ENCODE measurements at regions not wholly inside any gene's neighbourhood (a gene's known extent, or its start where the extent isn't known, plus 50 kb on each side); places are given as distances from the start of the nearest gene placed in this dataset.

GRCh38 chr6:119526561-119527230, 177.1 kb upstream of the MAN1A1 start:
- intact Hi-C loops (cut with DNase I, micrococcal nuclease) = no loop called here
- Histone ChIP-seq H3K9me3 (no peaks in the 10 kb centered on the region), H3K4me1 (ENCODE audit: low read depth) (no peaks in the 10 kb centered on the region), H3K4me3 (no peak overlapping the region), H3K36me3 (ENCODE audit: low read depth) (no peaks in the 10 kb centered on the region)
- ATAC-seq (no peak), DNase-seq (no peak)
- no peak for TF ChIP-seq CTCF (IDR thresholded peaks at IDR 0.05)

DNA sequence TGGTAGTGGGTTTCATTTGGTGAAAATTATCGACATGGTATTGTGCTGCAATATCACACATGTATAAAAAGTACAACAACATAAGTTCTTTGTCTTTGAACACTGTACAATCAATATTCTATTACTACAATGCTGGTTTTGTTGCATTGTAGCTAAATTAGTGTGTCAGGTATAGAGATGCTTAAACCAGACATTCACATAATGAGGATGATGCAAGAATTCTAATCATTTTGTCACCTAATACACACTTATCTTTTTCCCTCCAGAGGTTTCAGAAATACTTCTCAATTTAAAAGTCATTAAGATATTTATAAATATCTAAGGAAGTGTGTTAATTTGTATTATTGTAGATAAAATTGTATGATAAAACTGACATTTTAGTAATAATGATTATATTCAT, 174.8 kb upstream of the MAN1A1 start:
- DNase-seq = no peak
- Histone ChIP-seq H3K36me3 (ENCODE audit: low read depth) (no peaks in the 10 kb centered on the region), H3K4me3 (no peak overlapping the region), H3K4me1 (ENCODE audit: low read depth) (no peaks in the 10 kb centered on the region), H3K9me3 (no peaks in the 10 kb centered on the region)
- intact Hi-C loops (cut with DNase I, micrococcal nuclease) = no loop called here
- TF ChIP-seq CTCF (IDR thresholded peaks at IDR 0.05) = no peak
- no peak for ATAC-seq

DNA sequence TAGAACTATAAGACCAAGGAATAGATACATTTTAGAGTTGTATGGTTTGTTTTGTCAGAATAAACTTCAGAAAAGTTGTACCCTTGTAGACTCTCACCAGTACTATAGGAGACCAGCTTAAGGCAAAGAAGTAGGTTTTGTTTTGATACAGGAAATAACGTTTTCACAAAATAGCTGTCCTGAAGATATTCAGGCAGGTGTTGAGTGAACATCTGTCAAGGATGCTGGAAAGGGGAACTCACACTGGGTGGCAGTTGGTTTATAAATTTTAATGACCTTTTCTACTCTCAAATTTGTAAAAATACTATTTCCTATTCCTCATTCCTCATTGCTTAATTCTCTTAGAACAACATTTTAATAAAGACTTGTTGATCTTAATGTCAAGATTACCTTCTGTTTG, 174.0 kb upstream of the MAN1A1 start:
- ATAC-seq (no peak), DNase-seq (no peak)
- no peaks in the 10 kb centered on the region for H3K9me3 ChIP-seq
- TF ChIP-seq CTCF (IDR thresholded peaks at IDR 0.05) = no peak
- H3K4me3 ChIP-seq = no peak overlapping the region
- no peaks in the 10 kb centered on the region for H3K36me3 ChIP-seq (ENCODE audit: low read depth)
- H3K4me1 ChIP-seq (ENCODE audit: low read depth) = no peaks in the 10 kb centered on the region
- intact Hi-C loops (cut with DNase I, micrococcal nuclease) = no loop called here

- TF ChIP-seq CTCF (IDR thresholded peaks at IDR 0.05) = no peak
- Histone ChIP-seq H3K4me1 (ENCODE audit: low read depth) (no peaks in the 10 kb centered on the region), H3K9me3 (no peaks in the 10 kb centered on the region), H3K4me3 (no peak overlapping the region), H3K36me3 (ENCODE audit: low read depth) (no peaks in the 10 kb centered on the region)
- intact Hi-C loops (cut with DNase I, micrococcal nuclease) = no loop called here
- DNase-seq = no peak
- peak; percentile 93 for ATAC-seq
These were observed 171.7 kb upstream of the MAN1A1 start for GRCh38 chr6:119521251-119521650.

DNA sequence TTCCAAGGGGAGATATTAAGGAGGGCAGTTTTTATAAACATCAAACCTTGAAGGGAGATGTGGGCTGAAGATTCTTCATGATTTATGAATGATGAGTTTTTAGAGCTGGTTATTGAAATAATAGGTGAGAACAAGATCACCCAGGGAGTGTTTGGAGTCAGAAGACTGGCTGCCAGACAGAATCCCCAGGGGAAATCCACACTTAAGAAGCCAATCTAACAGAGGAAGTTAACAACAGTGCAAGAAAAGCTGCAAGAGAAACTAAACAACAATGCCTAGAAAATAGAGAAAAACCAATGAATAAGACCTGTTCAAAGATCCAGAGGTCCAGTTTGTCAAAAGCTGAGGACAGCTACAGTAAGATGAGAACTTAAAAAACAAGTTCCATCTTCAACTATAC, 167.9 kb upstream of the MAN1A1 start:
- Histone ChIP-seq H3K4me3 (no peak overlapping the region), H3K4me1 (ENCODE audit: low read depth) (no peaks in the 10 kb centered on the region), H3K36me3 (ENCODE audit: low read depth) (no peaks in the 10 kb centered on the region), H3K9me3 (no peaks in the 10 kb centered on the region)
- DNase-seq (no peak), ATAC-seq (no peak)
- intact Hi-C loops (cut with DNase I, micrococcal nuclease) = no loop called here
- no peak for TF ChIP-seq CTCF (IDR thresholded peaks at IDR 0.05)

DNA sequence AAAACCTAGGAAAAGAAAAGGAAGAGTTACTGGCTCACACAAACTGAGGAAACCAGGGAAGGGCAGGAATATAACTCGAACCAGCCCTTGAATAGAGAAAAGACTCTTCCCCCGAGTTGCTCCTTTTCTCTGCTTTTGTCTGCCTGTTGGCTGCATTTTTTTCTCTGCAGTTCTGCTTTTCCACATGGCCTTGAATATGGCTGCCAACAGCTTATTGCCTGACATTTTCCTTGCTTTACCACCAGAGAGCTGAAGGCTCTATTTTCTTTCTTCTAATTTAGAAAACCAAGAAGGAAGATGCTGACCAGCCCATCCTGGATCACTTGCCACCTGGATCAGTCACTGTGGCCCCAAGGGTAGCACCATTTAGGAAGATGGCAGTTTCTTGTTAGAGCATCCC, 164.8 kb upstream of the MAN1A1 start:
- no peak overlapping the region for H3K4me3 ChIP-seq
- no peak for ATAC-seq
- TF ChIP-seq CTCF (IDR thresholded peaks at IDR 0.05) = no peak
- no peak for DNase-seq
- intact Hi-C loops (cut with DNase I, micrococcal nuclease) = no loop called here
- H3K9me3 ChIP-seq = no peaks in the 10 kb centered on the region
- no peaks in the 10 kb centered on the region for H3K36me3 ChIP-seq (ENCODE audit: low read depth)
- no peaks in the 10 kb centered on the region for H3K4me1 ChIP-seq (ENCODE audit: low read depth)
